Neuronal stem cell (in vitro differentiated cells): ENCODE measurements at regions not wholly inside any gene's neighbourhood (a gene's known extent, or its start where the extent isn't known, plus 50 kb on each side); places are given as distances from the start of the nearest gene placed in this dataset.

Experiments
- DNase-seq: peaks from one replicate; pipeline ENCODE4 v3.0.0-alpha.2; 2013; ENCODE audit warnings: low spot score
- H2AFZ ChIP-seq: one replicate; pipeline ENCODE4 v1.6.1; 2013; ENCODE audit warnings: mild to moderate bottlenecking, low read length, inconsistent platforms
- H2AK5ac ChIP-seq: 2 replicates; pipeline ENCODE4 v1.6.1; 2013; ENCODE audit warnings: low read depth, mild to moderate bottlenecking, inconsistent platforms, low read length, moderate library complexity, mixed read lengths
- H2BK120ac ChIP-seq: 2 replicates; pipeline ENCODE4 v1.6.1; 2013; ENCODE audit warnings: low read depth, mild to moderate bottlenecking, inconsistent platforms, low read length, moderate library complexity, mixed read lengths
- H2BK12ac ChIP-seq: one replicate; pipeline ENCODE4 v1.6.1; 2013; ENCODE audit warnings: low read length, inconsistent platforms
- H2BK15ac ChIP-seq: 2 replicates; pipeline ENCODE4 v1.6.1; 2013; ENCODE audit warnings: mild to moderate bottlenecking, low read length, inconsistent platforms, mixed read lengths
- H2BK5ac ChIP-seq: one replicate; pipeline ENCODE4 v1.6.1; 2013; ENCODE audit warnings: inconsistent platforms, mild to moderate bottlenecking, low read length, moderate library complexity
- H3K14ac ChIP-seq: one replicate; pipeline ENCODE4 v1.6.1; 2013; ENCODE audit warnings: low read length, inconsistent platforms
- H3K18ac ChIP-seq: 2 replicates; pipeline ENCODE4 v1.6.1; 2013; ENCODE audit warnings: low read length, inconsistent platforms
- H3K23ac ChIP-seq: 2 replicates; pipeline ENCODE4 v1.6.1; 2013; ENCODE audit warnings: low read depth, mild to moderate bottlenecking, mixed read lengths, low read length, inconsistent platforms; ENCODE audit not compliant: poor library complexity
- H3K27ac ChIP-seq: replicated peaks from 3 replicates; pipeline ENCODE4 v1.5.1; 2013; ENCODE audit warnings: low read length, inconsistent platforms
- H3K27me3 ChIP-seq, 3 experiments: 2 replicates each; pipeline ENCODE4 v1.6.1; 2013; ENCODE audit warnings: low read length in 3 of 3, mild to moderate bottlenecking in 2 of 3, inconsistent platforms in 1 of 3, low read depth in 1 of 3, mixed read lengths in 1 of 3, moderate library complexity in 1 of 3; ENCODE audit not compliant: control insufficient read depth in 3 of 3, insufficient read depth in 3 of 3
- H3K36me3 ChIP-seq, 2 donors: replicated peaks in 1 of 2; 2 replicates each; pipeline ENCODE4 v1.6.1; 2013; ENCODE audit warnings: low read length in 2 of 2; ENCODE audit not compliant: control insufficient read depth in 2 of 2, insufficient read depth in 2 of 2
- H3K4ac ChIP-seq: 2 replicates; pipeline ENCODE4 v1.6.1; 2013; ENCODE audit warnings: inconsistent platforms, mild to moderate bottlenecking, low read length, moderate library complexity
- H3K4me1 ChIP-seq, 2 donors: 1 replicate in 1 of 2; 2 replicates in 1 of 2; pipeline ENCODE4 v1.6.1; 2013; ENCODE audit warnings: low read length in 2 of 2, low read depth in 1 of 2; ENCODE audit not compliant: control insufficient read depth in 2 of 2, insufficient read depth in 1 of 2
- H3K4me2 ChIP-seq: one replicate; pipeline ENCODE4 v1.6.1; 2013; ENCODE audit warnings: mild to moderate bottlenecking, low read length, inconsistent platforms; ENCODE audit not compliant: insufficient read depth, poor library complexity, severe bottlenecking
- H3K4me3 ChIP-seq, 2 donors: 2 replicates each; pipeline ENCODE4 v1.5.1; 2013; ENCODE audit warnings: low read length in 2 of 2, mild to moderate bottlenecking in 2 of 2, inconsistent platforms in 1 of 2, moderate library complexity in 1 of 2
- H3K79me1 ChIP-seq: one replicate; pipeline ENCODE4 v1.6.1; 2013; ENCODE audit warnings: low read depth, mild to moderate bottlenecking, inconsistent platforms, low read length, moderate library complexity
- H3K9ac ChIP-seq: one replicate; pipeline ENCODE4 v1.6.1; 2013; ENCODE audit warnings: mild to moderate bottlenecking, low read depth, low read length, inconsistent platforms; ENCODE audit not compliant: poor library complexity
- H3K9me3 ChIP-seq, 2 donors: replicated peaks in 1 of 2; 2 replicates each; pipeline versions ENCODE3 to v1.6.1; 2013; ENCODE audit warnings: low read length in 2 of 2, mild to moderate bottlenecking in 2 of 2, inconsistent platforms in 1 of 2, low read depth in 1 of 2, mixed read lengths in 1 of 2, moderate library complexity in 1 of 2; ENCODE audit not compliant: control insufficient read depth in 2 of 2, insufficient read depth in 1 of 2
- H4K8ac ChIP-seq: one replicate; pipeline ENCODE4 v1.6.1; 2013; ENCODE audit warnings: low read depth, mild to moderate bottlenecking, inconsistent platforms, low read length, moderate library complexity
- H4K91ac ChIP-seq: one replicate; pipeline ENCODE4 v1.6.1; 2013; ENCODE audit warnings: low read length, low read depth, mild to moderate bottlenecking, inconsistent platforms; ENCODE audit not compliant: poor library complexity
- WGBS, 2 donors: extraction: QIAGEN DNeasy Blood & Tissue Kit; methylation state at CpG; one replicate each; pipeline ENCODE4 v1.1.7; 2013; ENCODE audit warnings: missing lambda C conversion rate in 2 of 2, mixed read lengths in 1 of 2; ENCODE audit not compliant: insufficient read length in 2 of 2, insufficient replicate concordance in 1 of 2; ENCODE audit errors: extremely low coverage in 2 of 2; 5-methylcytosine and 5-hydroxymethylcytosine counted together

DNA sequence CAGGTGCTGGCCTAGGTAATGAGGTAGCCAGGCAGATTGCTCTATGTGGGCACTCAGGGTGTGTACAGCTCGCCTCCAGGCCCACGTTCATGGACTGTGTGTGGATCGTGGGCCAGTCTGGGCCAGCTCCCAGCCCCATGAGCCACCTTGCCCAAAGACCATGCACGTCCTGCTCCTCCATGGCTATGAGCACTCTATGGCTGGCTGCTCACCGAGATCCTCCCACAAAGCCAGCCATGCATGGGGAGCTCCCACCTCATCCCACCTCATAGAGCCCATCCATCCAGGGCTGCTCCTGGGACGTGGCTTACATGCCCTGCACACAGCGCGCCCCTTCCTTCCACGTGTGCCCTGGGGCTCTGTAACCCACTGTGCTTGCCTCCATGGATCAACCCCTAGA is 262.5 kb upstream of the IRX1 start:
- Histone ChIP-seq H2AK5ac (peak overlapping the region; percentile 50), H3K4me3 (no peak overlapping the region), H2BK15ac (peak overlapping the region; percentile 87), H3K27ac (no peak overlapping the region), H3K79me1 (no peaks in the 10 kb centered on the region), H3K9ac (no peak overlapping the region), H2BK120ac (no peak overlapping the region), H2BK12ac (no peak overlapping the region), H2BK5ac (peak overlapping the region; percentile 14), H3K4ac (no peak overlapping the region), H3K4me1 (no peaks in the 10 kb centered on the region), H3K14ac (peak overlapping the region; percentile 83), H3K4me2 (no peak overlapping the region), H3K9me3 (peaks cover 0 to 3% of the 10 kb centered on the region in 2 donors), H3K18ac (peak overlapping the region; percentile 51), H2AFZ (no peak overlapping the region), H3K23ac (no peak overlapping the region), H4K91ac (peak overlapping the region; percentile 89), H3K27me3 (no peaks in the 10 kb centered on the region), H3K36me3 (no peaks in the 10 kb centered on the region), H4K8ac (no peak overlapping the region)
- no CpG with 5 or more reads among the region's 9 CpGs for WGBS, 2 donors
- DNase-seq: no peak

DNA sequence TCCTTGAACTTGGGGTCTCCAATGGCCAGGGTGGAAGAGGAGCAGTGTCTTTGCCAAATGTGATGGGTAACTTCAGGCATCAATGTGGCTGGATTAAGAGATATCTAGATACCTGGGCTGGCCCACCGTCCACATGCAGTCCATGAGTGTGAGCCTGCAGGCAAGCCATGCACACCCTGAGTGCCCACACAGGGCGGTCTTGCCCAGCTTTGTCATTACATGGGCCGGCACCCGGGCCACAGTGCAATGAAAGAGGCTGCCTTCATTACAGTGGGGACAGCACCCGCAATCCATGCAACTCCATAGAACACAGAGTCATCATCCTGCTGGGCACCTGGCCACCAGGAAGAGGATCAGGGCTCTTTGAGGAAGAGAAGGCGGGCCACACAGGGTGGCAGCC is 263.8 kb upstream of the IRX1 start:
- no CpG with 5 or more reads among the region's 6 CpGs for WGBS, 2 donors
- H3K27me3 ChIP-seq: peaks cover 0 to under 1% (median 0%) of the 10 kb centered on the region in 3 experiments

DNA sequence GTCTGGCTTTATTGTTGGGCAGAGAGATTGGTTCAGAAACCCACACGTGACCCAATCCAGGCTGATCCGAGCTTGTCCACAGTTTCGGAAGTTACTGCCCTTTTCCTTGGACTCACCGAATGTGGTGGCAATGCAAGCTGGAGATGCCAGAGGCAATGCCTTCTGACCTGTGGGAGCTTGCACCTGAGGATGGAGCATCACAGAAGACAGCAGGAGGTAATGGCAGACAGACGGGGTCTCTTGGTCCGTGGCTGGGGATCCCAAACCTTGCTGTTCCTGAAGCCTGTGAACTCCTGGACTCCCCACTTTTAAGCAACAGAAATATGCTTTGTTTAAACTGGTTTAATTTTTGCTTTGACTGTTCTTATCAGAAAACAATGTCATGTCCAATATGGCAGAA is 265.2 kb upstream of the IRX1 start:
- DNase-seq: no peak
- H2BK120ac ChIP-seq: no peak overlapping the region
- WGBS, 2 donors: no CpG with 5 or more reads among the region's 6 CpGs

More for the DNA sequence above, 263.8 kb upstream of the IRX1 start:
- no peak overlapping the region for H2BK12ac ChIP-seq
- no peak overlapping the region for H3K23ac ChIP-seq
- H2AFZ ChIP-seq: no peak overlapping the region
- no peak overlapping the region for H2BK5ac ChIP-seq
- no peaks in the 10 kb centered on the region for H3K4me1 ChIP-seq
- no peak overlapping the region for H3K4me3 ChIP-seq
- H2AK5ac ChIP-seq: no peak overlapping the region
- no peak for DNase-seq
- H4K91ac ChIP-seq: no peak overlapping the region
- H3K27ac ChIP-seq: no peak overlapping the region
- H3K79me1 ChIP-seq: no peaks in the 10 kb centered on the region
- H3K4ac ChIP-seq: no peak overlapping the region
- H2BK120ac ChIP-seq: no peak overlapping the region
- H3K9ac ChIP-seq: no peak overlapping the region
- no peak overlapping the region for H4K8ac ChIP-seq
- H3K4me2 ChIP-seq: no peak overlapping the region
- no peak overlapping the region for H3K18ac ChIP-seq
- no peak overlapping the region for H3K14ac ChIP-seq
- H3K36me3 ChIP-seq: no peaks in the 10 kb centered on the region
- H2BK15ac ChIP-seq: no peak overlapping the region
- peaks cover 0 to 4% of the 10 kb centered on the region in 2 donors for H3K9me3 ChIP-seq

DNA sequence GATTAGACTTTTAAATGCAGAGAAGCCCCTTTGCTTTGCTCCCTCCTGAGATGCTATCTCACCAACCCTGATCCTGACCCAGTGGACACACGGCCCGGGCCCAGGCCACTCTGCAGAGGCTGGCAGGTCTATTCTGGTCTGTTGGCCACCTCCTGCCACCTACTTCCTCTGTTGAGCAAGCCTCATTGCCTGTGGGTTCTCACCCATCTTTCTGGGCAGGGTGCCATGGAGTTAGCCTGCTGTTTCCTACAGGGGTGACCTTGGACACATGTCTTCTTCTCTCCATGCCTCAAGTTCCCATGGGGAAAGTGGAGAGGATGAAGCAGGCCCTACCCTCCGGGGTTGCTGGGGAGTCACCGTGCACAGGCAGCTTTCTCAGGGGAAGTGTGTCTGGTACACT is 266.2 kb upstream of the IRX1 start:
- no peak overlapping the region for H3K14ac ChIP-seq
- no peak overlapping the region for H2AFZ ChIP-seq
- H3K23ac ChIP-seq: no peak overlapping the region
- peaks cover 0 to 2% (median 0%) of the 10 kb centered on the region in 3 experiments for H3K27me3 ChIP-seq
- no peak overlapping the region for H3K9ac ChIP-seq
- H2AK5ac ChIP-seq: peak overlapping the region; percentile 35
- DNase-seq: no peak
- H3K4me2 ChIP-seq: no peak overlapping the region
- peaks cover 0 to 5% of the 10 kb centered on the region in 2 donors for H3K9me3 ChIP-seq
- H3K18ac ChIP-seq: peak overlapping the region; percentile 28
- no peak overlapping the region for H2BK120ac ChIP-seq
- no peaks in the 10 kb centered on the region for H3K36me3 ChIP-seq
- no peak overlapping the region for H2BK15ac ChIP-seq
- H3K79me1 ChIP-seq: no peaks in the 10 kb centered on the region
- no peak overlapping the region for H3K4me3 ChIP-seq
- no peak overlapping the region for H4K91ac ChIP-seq
- WGBS, 2 donors: no CpG with 5 or more reads among the region's 4 CpGs
- no peak overlapping the region for H2BK5ac ChIP-seq
- no peak overlapping the region for H2BK12ac ChIP-seq
- H3K27ac ChIP-seq: no peak overlapping the region
- no peak overlapping the region for H3K4ac ChIP-seq
- H4K8ac ChIP-seq: no peak overlapping the region
- no peaks in the 10 kb centered on the region for H3K4me1 ChIP-seq

More for the DNA sequence above, 265.2 kb upstream of the IRX1 start:
- no peaks in the 10 kb centered on the region for H3K36me3 ChIP-seq
- no peak overlapping the region for H2BK15ac ChIP-seq
- H2AFZ ChIP-seq: no peak overlapping the region
- H2BK12ac ChIP-seq: no peak overlapping the region
- H3K23ac ChIP-seq: no peak overlapping the region
- no peak overlapping the region for H3K4me3 ChIP-seq
- H3K18ac ChIP-seq: no peak overlapping the region
- no peak overlapping the region for H4K8ac ChIP-seq
- H2AK5ac ChIP-seq: no peak overlapping the region
- peaks cover 0 to 2% (median 0%) of the 10 kb centered on the region in 3 experiments for H3K27me3 ChIP-seq
- H3K9ac ChIP-seq: no peak overlapping the region
- no peaks in the 10 kb centered on the region for H3K4me1 ChIP-seq
- H3K27ac ChIP-seq: no peak overlapping the region
- no peak overlapping the region for H3K4ac ChIP-seq
- H3K79me1 ChIP-seq: no peaks in the 10 kb centered on the region
- H3K4me2 ChIP-seq: no peak overlapping the region
- H3K9me3 ChIP-seq: peaks cover 0 to 5% of the 10 kb centered on the region in 2 donors
- H4K91ac ChIP-seq: no peak overlapping the region
- no peak overlapping the region for H3K14ac ChIP-seq
- H2BK5ac ChIP-seq: no peak overlapping the region
